ENCODE measurements at regions not wholly inside any gene's neighbourhood (a gene's known extent, or its start where the extent isn't known, plus 50 kb on each side); places are given as distances from the start of the nearest gene placed in this dataset.

- no peaks in the 10 kb centered on the region for H3K36me3 ChIP-seq (ENCODE audit: control insufficient read depth in 2 of 3, insufficient read depth in 3 of 3, low read length in 3 of 3)
- DNase-seq (no peak), ATAC-seq (no peak)
- peaks cover 0 to 12% (median 3%) of the 10 kb centered on the region in 11 donors for H3K9me3 Mint-ChIP-seq
- no peak overlapping the region for H3K4me3 Mint-ChIP-seq
- intact Hi-C loops (cut with micrococcal nuclease): no loop called here
- no peaks in the 10 kb centered on the region for H3K4me1 Mint-ChIP-seq
- POLR2A ChIA-PET: no interaction called here
- H3K36me3 Mint-ChIP-seq: no peaks in the 10 kb centered on the region
- H3K27ac Mint-ChIP-seq: no peak overlapping the region
- no peaks in the 10 kb centered on the region for H3K27me3 ChIP-seq (ENCODE audit: control insufficient read depth in 2 of 2, insufficient read depth in 2 of 2, low read length in 2 of 2)
- no peaks in the 10 kb centered on the region for H3K9me3 ChIP-seq (ENCODE audit: control insufficient read depth in 2 of 3, low read length in 3 of 3)
- no peak overlapping the region for H3K4me3 ChIP-seq (ENCODE audit: low read length)
- no peaks in the 10 kb centered on the region for H3K4me1 ChIP-seq (ENCODE audit: control insufficient read depth in 2 of 2, insufficient read depth in 2 of 2, low read length in 2 of 2)
- CTCF ChIA-PET: no interaction called here
- no peak overlapping the region for H3K27ac ChIP-seq (ENCODE audit: low read depth, low read length)
- H3K27me3 Mint-ChIP-seq: no peaks in the 10 kb centered on the region
Observed at GRCh38 chr2:150109912-150110311, 377.6 kb downstream of the RND3 start.

DNA sequence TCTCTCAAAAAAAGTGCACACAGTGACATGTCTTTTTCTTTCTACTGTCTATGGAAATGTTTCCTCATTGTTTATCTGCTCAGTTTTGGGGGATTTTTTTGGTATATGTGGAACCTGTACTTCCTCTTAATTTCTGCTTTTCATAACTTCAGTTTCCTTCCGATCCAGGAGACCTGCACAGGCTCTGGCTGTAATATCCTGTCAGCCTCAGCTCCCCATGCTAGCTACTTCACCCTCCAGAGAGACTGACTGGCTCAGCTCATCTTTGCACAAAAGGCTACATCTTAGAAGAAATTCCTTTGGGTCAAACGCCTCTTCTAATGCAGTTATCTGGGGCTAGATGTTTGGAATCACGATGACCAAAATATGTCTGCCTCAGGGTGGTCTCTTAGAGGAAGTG lies 378.4 kb downstream of the RND3 start:
- intact Hi-C loops (cut with micrococcal nuclease): no loop called here
- no peak for ATAC-seq
- Histone ChIP-seq H3K36me3 (ENCODE audit: control insufficient read depth in 2 of 3, insufficient read depth in 3 of 3, low read length in 3 of 3) (no peaks in the 10 kb centered on the region), H3K27me3 (ENCODE audit: control insufficient read depth in 2 of 2, insufficient read depth in 2 of 2, low read length in 2 of 2) (no peaks in the 10 kb centered on the region), H3K9me3 (ENCODE audit: control insufficient read depth in 2 of 3, low read length in 3 of 3) (no peaks in the 10 kb centered on the region), H3K27ac (ENCODE audit: low read depth, low read length) (no peak overlapping the region), H3K4me1 (ENCODE audit: control insufficient read depth in 2 of 2, insufficient read depth in 2 of 2, low read length in 2 of 2) (no peaks in the 10 kb centered on the region), H3K4me3 (ENCODE audit: low read length) (no peak overlapping the region)
- POLR2A ChIA-PET: no interaction called here
- Mint-ChIP-seq H3K4me3 (no peak overlapping the region), H3K4me1 (no peaks in the 10 kb centered on the region), H3K36me3 (no peaks in the 10 kb centered on the region), H3K27me3 (no peaks in the 10 kb centered on the region), H3K27ac (no peak overlapping the region), H3K9me3 (peaks cover 0 to 12% (median 4%) of the 10 kb centered on the region in 11 donors)
- no peak for DNase-seq
- CTCF ChIA-PET: no interaction called here

GRCh38 chr2:150107816-150108215 lies 379.7 kb downstream of the RND3 start:
- H3K27me3 ChIP-seq (ENCODE audit: control insufficient read depth in 2 of 2, insufficient read depth in 2 of 2, low read length in 2 of 2): no peaks in the 10 kb centered on the region
- no peak overlapping the region for H3K27ac Mint-ChIP-seq
- H3K4me3 ChIP-seq (ENCODE audit: low read length): no peak overlapping the region
- H3K4me3 Mint-ChIP-seq: no peak overlapping the region
- DNase-seq (no peak), ATAC-seq (no peak)
- H3K27me3 Mint-ChIP-seq: no peaks in the 10 kb centered on the region
- H3K4me1 ChIP-seq (ENCODE audit: control insufficient read depth in 2 of 2, insufficient read depth in 2 of 2, low read length in 2 of 2): no peaks in the 10 kb centered on the region
- H3K9me3 ChIP-seq (ENCODE audit: control insufficient read depth in 2 of 3, low read length in 3 of 3): no peaks in the 10 kb centered on the region
- no peaks in the 10 kb centered on the region for H3K4me1 Mint-ChIP-seq
- H3K36me3 Mint-ChIP-seq: no peaks in the 10 kb centered on the region
- ChIA-PET POLR2A (no interaction called here), CTCF (no interaction called here)
- intact Hi-C loops (cut with micrococcal nuclease): no loop called here
- H3K36me3 ChIP-seq (ENCODE audit: control insufficient read depth in 2 of 3, insufficient read depth in 3 of 3, low read length in 3 of 3): no peaks in the 10 kb centered on the region
- no peak overlapping the region for H3K27ac ChIP-seq (ENCODE audit: low read depth, low read length)
- peaks cover 0 to 12% (median 4%) of the 10 kb centered on the region in 11 donors for H3K9me3 Mint-ChIP-seq

DNA sequence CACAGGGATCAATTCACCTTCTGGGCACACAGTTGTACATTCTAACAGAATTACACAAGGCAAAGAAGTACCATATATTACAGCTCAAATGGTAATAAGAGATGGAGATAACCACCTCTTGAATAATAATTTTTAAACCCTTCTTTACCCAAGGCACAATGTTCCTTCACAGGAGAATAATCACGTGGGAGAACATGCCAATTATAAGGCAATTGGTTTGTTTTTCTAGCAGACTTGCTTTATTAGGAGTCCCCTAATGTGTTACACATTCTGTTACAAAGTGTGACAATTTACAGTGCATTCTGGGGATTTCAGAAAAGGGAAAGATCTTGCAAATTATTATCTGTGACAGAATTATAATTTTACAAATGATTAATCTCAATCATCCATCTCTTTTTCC lies 380.3 kb downstream of the RND3 start:
- no peak for ATAC-seq

DNA sequence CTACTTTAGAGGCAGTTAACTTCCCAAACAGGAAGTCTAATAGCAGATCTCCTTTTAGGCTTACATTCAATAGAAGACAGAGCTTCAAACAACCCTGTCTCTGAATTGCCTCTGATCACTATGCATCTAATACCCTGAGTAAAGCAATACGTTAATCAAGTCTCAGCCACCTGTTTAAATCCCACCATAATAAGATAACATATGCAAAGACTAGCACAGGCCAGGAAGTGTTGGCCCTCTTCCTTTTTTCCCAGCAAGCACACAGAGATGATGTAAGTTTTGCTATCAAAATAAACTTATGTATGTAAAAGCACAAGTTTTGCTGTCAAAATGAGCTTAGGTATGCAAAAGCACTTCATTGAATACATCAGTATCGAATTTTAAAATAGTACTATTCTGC lies 385.5 kb downstream of the RND3 start:
- Mint-ChIP-seq H3K9me3 (peaks cover 0 to 15% (median 4%) of the 10 kb centered on the region in 11 donors), H3K4me3 (no peak overlapping the region), H3K36me3 (no peaks in the 10 kb centered on the region), H3K27me3 (no peaks in the 10 kb centered on the region), H3K4me1 (no peaks in the 10 kb centered on the region), H3K27ac (no peak overlapping the region)
- Histone ChIP-seq H3K36me3 (ENCODE audit: control insufficient read depth in 2 of 3, insufficient read depth in 3 of 3, low read length in 3 of 3) (no peaks in the 10 kb centered on the region), H3K4me3 (ENCODE audit: low read length) (no peak overlapping the region), H3K9me3 (ENCODE audit: control insufficient read depth in 2 of 3, low read length in 3 of 3) (no peaks in the 10 kb centered on the region), H3K27ac (ENCODE audit: low read depth, low read length) (no peak overlapping the region), H3K27me3 (ENCODE audit: control insufficient read depth in 2 of 2, insufficient read depth in 2 of 2, low read length in 2 of 2) (no peaks in the 10 kb centered on the region), H3K4me1 (ENCODE audit: control insufficient read depth in 2 of 2, insufficient read depth in 2 of 2, low read length in 2 of 2) (no peaks in the 10 kb centered on the region)
- ATAC-seq: no peak
- DNase-seq: no peak
- ChIA-PET CTCF (no interaction called here), POLR2A (no interaction called here)
- intact Hi-C loops (cut with micrococcal nuclease): no loop called here

More for the DNA sequence above, 380.3 kb downstream of the RND3 start:
- no peak for DNase-seq
- Mint-ChIP-seq H3K27ac (no peak overlapping the region), H3K4me1 (no peaks in the 10 kb centered on the region), H3K27me3 (no peaks in the 10 kb centered on the region), H3K4me3 (no peak overlapping the region), H3K9me3 (peaks cover 0 to 12% (median 4%) of the 10 kb centered on the region in 11 donors), H3K36me3 (no peaks in the 10 kb centered on the region)
- no peaks in the 10 kb centered on the region for H3K36me3 ChIP-seq (ENCODE audit: control insufficient read depth in 2 of 3, insufficient read depth in 3 of 3, low read length in 3 of 3)
- H3K27ac ChIP-seq (ENCODE audit: low read depth, low read length): no peak overlapping the region
- H3K9me3 ChIP-seq (ENCODE audit: control insufficient read depth in 2 of 3, low read length in 3 of 3): no peaks in the 10 kb centered on the region
- H3K4me3 ChIP-seq (ENCODE audit: low read length): no peak overlapping the region
- POLR2A ChIA-PET: no interaction called here
- intact Hi-C loops (cut with micrococcal nuclease): no loop called here
- no peaks in the 10 kb centered on the region for H3K4me1 ChIP-seq (ENCODE audit: control insufficient read depth in 2 of 2, insufficient read depth in 2 of 2, low read length in 2 of 2)
- CTCF ChIA-PET: no interaction called here
- H3K27me3 ChIP-seq (ENCODE audit: control insufficient read depth in 2 of 2, insufficient read depth in 2 of 2, low read length in 2 of 2): no peaks in the 10 kb centered on the region

- no peak for DNase-seq
- Mint-ChIP-seq H3K27me3 (no peaks in the 10 kb centered on the region), H3K9me3 (peaks cover 0 to 6% (median 0%) of the 10 kb centered on the region in 11 donors), H3K27ac (no peak overlapping the region), H3K4me3 (no peak overlapping the region), H3K36me3 (no peaks in the 10 kb centered on the region), H3K4me1 (no peaks in the 10 kb centered on the region)
- H3K27ac ChIP-seq (ENCODE audit: low read depth, low read length): no peak overlapping the region
- no peaks in the 10 kb centered on the region for H3K4me1 ChIP-seq (ENCODE audit: control insufficient read depth in 2 of 2, insufficient read depth in 2 of 2, low read length in 2 of 2)
- no peaks in the 10 kb centered on the region for H3K9me3 ChIP-seq (ENCODE audit: control insufficient read depth in 2 of 3, low read length in 3 of 3)
- no peaks in the 10 kb centered on the region for H3K36me3 ChIP-seq (ENCODE audit: control insufficient read depth in 2 of 3, insufficient read depth in 3 of 3, low read length in 3 of 3)
- ChIA-PET CTCF (no interaction called here), POLR2A (no interaction called here)
- intact Hi-C loops (cut with micrococcal nuclease): no loop called here
- H3K27me3 ChIP-seq (ENCODE audit: control insufficient read depth in 2 of 2, insufficient read depth in 2 of 2, low read length in 2 of 2): no peaks in the 10 kb centered on the region
- no peak overlapping the region for H3K4me3 ChIP-seq (ENCODE audit: low read length)
- ATAC-seq: no peak
Observed at GRCh38 chr2:150100834-150101233, 386.6 kb downstream of the RND3 start.

GRCh38 chr2:150100336-150100735 lies 387.1 kb downstream of the RND3 start:
- Mint-ChIP-seq H3K9me3 (peaks cover 0 to 6% (median 0%) of the 10 kb centered on the region in 11 donors), H3K36me3 (no peaks in the 10 kb centered on the region), H3K27ac (no peak overlapping the region), H3K27me3 (no peaks in the 10 kb centered on the region), H3K4me1 (no peaks in the 10 kb centered on the region), H3K4me3 (no peak overlapping the region)
- ChIA-PET CTCF (no interaction called here), POLR2A (no interaction called here)
- no peaks in the 10 kb centered on the region for H3K36me3 ChIP-seq (ENCODE audit: control insufficient read depth in 2 of 3, insufficient read depth in 3 of 3, low read length in 3 of 3)
- H3K9me3 ChIP-seq (ENCODE audit: control insufficient read depth in 2 of 3, low read length in 3 of 3): no peaks in the 10 kb centered on the region
- DNase-seq: no peak
- no peak overlapping the region for H3K27ac ChIP-seq (ENCODE audit: low read depth, low read length)
- H3K4me3 ChIP-seq (ENCODE audit: low read length): no peak overlapping the region
- no peak for ATAC-seq
- H3K4me1 ChIP-seq (ENCODE audit: control insufficient read depth in 2 of 2, insufficient read depth in 2 of 2, low read length in 2 of 2): no peaks in the 10 kb centered on the region
- no peaks in the 10 kb centered on the region for H3K27me3 ChIP-seq (ENCODE audit: control insufficient read depth in 2 of 2, insufficient read depth in 2 of 2, low read length in 2 of 2)
- intact Hi-C loops (cut with micrococcal nuclease): no loop called here

Data from naive thymus-derived CD4-positive, alpha-beta T cell (primary cell).